NOMO-1 treated with DMSO at 0.1 percent for 48 hours (cell line): ENCODE measurements at regions not wholly inside any gene's neighbourhood (a gene's known extent, or its start where the extent isn't known, plus 50 kb on each side); places are given as distances from the start of the nearest gene placed in this dataset.

Experiments
- DNase-seq: peaks from one replicate; lab custom pipeline; 2025; ENCODE audit not compliant: unreplicated experiment; lab: John Stamatoyannopoulos, UW

GRCh38 chr6:147621263-147621662, 112.8 kb downstream of the SAMD5 start:
- no peak for DNase-seq

- no peak for DNase-seq
Measured at GRCh38 chr6:147621961-147622360, 113.5 kb downstream of the SAMD5 start.

GRCh38 chr6:147624946-147625515, 116.5 kb downstream of the SAMD5 start:
- DNase-seq, result no peak

GRCh38 chr6:147625946-147626345, 117.5 kb downstream of the SAMD5 start:
- DNase-seq, result no peak

- DNase-seq, result no peak
Measured at GRCh38 chr6:147627411-147627810, 118.9 kb downstream of the SAMD5 start.

- no peak for DNase-seq
Measured at GRCh38 chr6:147633191-147633590, 124.7 kb downstream of the SAMD5 start.

GRCh38 chr6:147637620-147638195, 129.2 kb downstream of the SAMD5 start:
- DNase-seq, result no peak

GRCh38 chr6:147639279-147639678, 130.8 kb downstream of the SAMD5 start:
- DNase-seq, result no peak

- DNase-seq, result no peak
Measured at GRCh38 chr6:147640606-147641005, 132.1 kb downstream of the SAMD5 start.

GRCh38 chr6:147641511-147641910, 133.0 kb downstream of the SAMD5 start:
- DNase-seq, result no peak

GRCh38 chr6:147642458-147642857, 134.0 kb downstream of the SAMD5 start:
- DNase-seq, result no peak

- DNase-seq, result no peak
Measured at GRCh38 chr6:147643341-147644200, 135.1 kb downstream of the SAMD5 start.

- no peak for DNase-seq
Measured at GRCh38 chr6:147648916-147649315, 140.4 kb downstream of the SAMD5 start.

GRCh38 chr6:147651249-147652063, 143.0 kb downstream of the SAMD5 start:
- DNase-seq, result no peak

GRCh38 chr6:147653631-147654030, 145.1 kb downstream of the SAMD5 start:
- no peak for DNase-seq

- no peak for DNase-seq
Measured at GRCh38 chr6:147654103-147654845, 145.8 kb downstream of the SAMD5 start.

- no peak for DNase-seq
Measured at GRCh38 chr6:147660334-147661311, 152.1 kb downstream of the SAMD5 start.

GRCh38 chr6:147662646-147663045, 154.2 kb downstream of the SAMD5 start:
- DNase-seq, result no peak

- DNase-seq, result no peak
Measured at GRCh38 chr6:147664092-147664491, 155.6 kb downstream of the SAMD5 start.

- DNase-seq, result no peak
Measured at GRCh38 chr6:147666255-147666654, 157.8 kb downstream of the SAMD5 start.
